A204.1 (cell line): ENCODE measurements at regions not wholly inside any gene's neighbourhood (a gene's known extent, or its start where the extent isn't known, plus 50 kb on each side); places are given as distances from the start of the nearest gene placed in this dataset.

Source experiments
- FAIRE-seq: peaks from 2 replicates; lab custom pipeline; 2012; peaks lifted over from hg19 to GRCh38; lab: Jason Lieb, UNC

GRCh38 chr1:65486613-65487012 is 66.1 kb downstream of the LEPR start:
- FAIRE-seq: no peak

- FAIRE-seq: no peak
These were observed 69.0 kb downstream of the LEPR start for GRCh38 chr1:65489481-65489880.

- no peak for FAIRE-seq
These were observed 70.0 kb downstream of the LEPR start for GRCh38 chr1:65490231-65491009.

GRCh38 chr1:65491472-65491871 is 71.0 kb downstream of the LEPR start:
- no peak for FAIRE-seq

- FAIRE-seq: no peak
These were observed 73.3 kb downstream of the LEPR start for GRCh38 chr1:65493802-65494201.

- no peak for FAIRE-seq
These were observed 74.2 kb downstream of the LEPR start for GRCh38 chr1:65494671-65495070.

GRCh38 chr1:65495137-65495536 is 74.7 kb downstream of the LEPR start:
- no peak for FAIRE-seq

- FAIRE-seq: no peak
These were observed 76.9 kb downstream of the LEPR start for GRCh38 chr1:65497256-65497830.

- no peak for FAIRE-seq
These were observed 83.0 kb downstream of the LEPR start for GRCh38 chr1:65503427-65503826.

GRCh38 chr1:65504263-65504662 is 83.8 kb downstream of the LEPR start:
- no peak for FAIRE-seq

- FAIRE-seq: no peak
These were observed 85.3 kb downstream of the LEPR start for GRCh38 chr1:65505547-65506300.

GRCh38 chr1:65508051-65508450 is 87.6 kb downstream of the LEPR start:
- FAIRE-seq: no peak

- no peak for FAIRE-seq
These were observed 89.6 kb downstream of the LEPR start for GRCh38 chr1:65509912-65510680.

- FAIRE-seq: no peak
These were observed 90.5 kb downstream of the LEPR start for GRCh38 chr1:65510961-65511360.

GRCh38 chr1:65512383-65512782 is 91.9 kb downstream of the LEPR start:
- FAIRE-seq: no peak

GRCh38 chr1:65512967-65513780 is 92.7 kb downstream of the LEPR start:
- FAIRE-seq: no peak

GRCh38 chr1:65514041-65514440 is 93.6 kb downstream of the LEPR start:
- FAIRE-seq: no peak

GRCh38 chr1:65524931-65525265 is 104.4 kb downstream of the LEPR start:
- no peak for FAIRE-seq

- FAIRE-seq: no peak
These were observed 105.0 kb downstream of the LEPR start for GRCh38 chr1:65525266-65526048.

- FAIRE-seq: no peak
These were observed 105.6 kb downstream of the LEPR start for GRCh38 chr1:65526049-65526556.

- no peak for FAIRE-seq
These were observed 106.7 kb downstream of the LEPR start for GRCh38 chr1:65527190-65527589.
